Lower leg skin (tissue), 3 donors: ENCODE measurements at regions not wholly inside any gene's neighbourhood (a gene's known extent, or its start where the extent isn't known, plus 50 kb on each side); places are given as distances from the start of the nearest gene placed in this dataset.

ENCODE experiments used
- CTCF ChIP-seq, 3 donors: fragments of 450-650 bp; IDR thresholded peaks; one replicate each; pipeline ENCODE4 v1.5.1; 2016; ENCODE audit warnings: antibody characterized with exemption in 3 of 3, mild to moderate bottlenecking in 3 of 3, moderate library complexity in 2 of 3
- POLR2A ChIP-seq, 2 donors: fragments of 450-650 bp; IDR thresholded peaks; one replicate each; pipeline ENCODE4 v1.6.1; 2016 to 2017; ENCODE audit warnings: antibody characterized with exemption in 2 of 2, mild to moderate bottlenecking in 1 of 2, moderate library complexity in 1 of 2

GRCh38 chr1:65022216-65022615, 55.9 kb upstream of the JAK1 start:
- no peak for TF ChIP-seq POLR2A (IDR thresholded peaks at IDR 0.05)
- no peak for TF ChIP-seq CTCF (IDR thresholded peaks at IDR 0.05)
